ENCODE measurements at regions not wholly inside any gene's neighbourhood (a gene's known extent, or its start where the extent isn't known, plus 50 kb on each side); places are given as distances from the start of the nearest gene placed in this dataset.
"Not testable (repeated sequence)": the region's sequence is repeated elsewhere in the genome, so short reads cannot be mapped to it uniquely, and the experiment has no call there.

GRCh38 chr10:53361281-53361680 lies 588.7 kb upstream of the MBL2 start:
- TF ChIP-seq EP300 (IDR thresholded peaks at IDR 0.05), result no peak
- TF ChIP-seq CTCF (IDR thresholded peaks at IDR 0.05), result no peak
- Histone ChIP-seq H3K36me3 (no peaks in the 10 kb centered on the region), H3K4me3 (no peak overlapping the region), H3K27me3 (no peaks in the 10 kb centered on the region), H3K9me3 (no peaks in the 10 kb centered on the region), H3K4me1 (no peaks in the 10 kb centered on the region), H3K27ac (no peak overlapping the region)
- ATAC-seq, result no peak
- 85% methylated on average over 1 of the region's 1 CpG; no CpG with 5 or more reads in 1 of the 2 donors for WGBS, 2 donors (ENCODE audit: low coverage in 1 of 2)

- not testable (repeated sequence) for H3K4me1 ChIP-seq, H3K27ac ChIP-seq, H3K36me3 ChIP-seq, H3K9me3 ChIP-seq, ATAC-seq, H3K4me3 ChIP-seq, H3K27me3 ChIP-seq
- WGBS, 2 donors (ENCODE audit: low coverage in 1 of 2), result 74 to 100% methylated on average over 1 to 4 of the region's 4 CpGs
Measured at GRCh38 chr10:53358978-53359377, 586.4 kb upstream of the MBL2 start.

GRCh38 chr10:53358536-53358935 lies 586.0 kb upstream of the MBL2 start:
- Histone ChIP-seq H3K4me1 (no peaks in the 10 kb centered on the region), H3K36me3 (no peaks in the 10 kb centered on the region), H3K27me3 (no peaks in the 10 kb centered on the region), H3K27ac (no peak overlapping the region), H3K9me3 (no peaks in the 10 kb centered on the region), H3K4me3 (no peak overlapping the region)
- 83 to 89% methylated on average over 1 to 4 of the region's 4 CpGs for WGBS, 2 donors (ENCODE audit: low coverage in 1 of 2)
- no peak for TF ChIP-seq POLR2A (IDR thresholded peaks at IDR 0.05)
- TF ChIP-seq EP300 (IDR thresholded peaks at IDR 0.05), result no peak
- no peak for ATAC-seq

GRCh38 chr10:53357587-53357986 lies 585.0 kb upstream of the MBL2 start:
- Histone ChIP-seq H3K4me1 (no peaks in the 10 kb centered on the region), H3K27me3 (no peaks in the 10 kb centered on the region), H3K36me3 (no peaks in the 10 kb centered on the region), H3K4me3 (no peak overlapping the region), H3K27ac (no peak overlapping the region), H3K9me3 (no peaks in the 10 kb centered on the region)
- TF ChIP-seq POLR2AphosphoS5 (IDR thresholded peaks at IDR 0.05), result no peak
- no peak for TF ChIP-seq CTCF (IDR thresholded peaks at IDR 0.05)
- no peak for TF ChIP-seq POLR2A (IDR thresholded peaks at IDR 0.05)
- no peak for TF ChIP-seq EP300 (IDR thresholded peaks at IDR 0.05)
- ATAC-seq, result no peak

GRCh38 chr10:53356616-53357349 lies 584.2 kb upstream of the MBL2 start:
- TF ChIP-seq POLR2AphosphoS5 (IDR thresholded peaks at IDR 0.05) (no peak), CTCF (IDR thresholded peaks at IDR 0.05) (no peak), EP300 (IDR thresholded peaks at IDR 0.05) (no peak), POLR2A (IDR thresholded peaks at IDR 0.05) (no peak)
- H3K36me3 ChIP-seq, result no peaks in the 10 kb centered on the region
- no peaks in the 10 kb centered on the region for H3K9me3 ChIP-seq
- H3K27ac ChIP-seq, result no peak overlapping the region
- WGBS, 2 donors (ENCODE audit: low coverage in 1 of 2), result 36 to 41% methylated on average over 3 of the region's 3 CpGs
- no peaks in the 10 kb centered on the region for H3K27me3 ChIP-seq
- no peak for ATAC-seq
- no peaks in the 10 kb centered on the region for H3K4me1 ChIP-seq
- no peak overlapping the region for H3K4me3 ChIP-seq

- not testable (repeated sequence) for H3K36me3 ChIP-seq, H3K9me3 ChIP-seq, H3K4me3 ChIP-seq, H3K27me3 ChIP-seq, H3K27ac ChIP-seq, H3K4me1 ChIP-seq, ATAC-seq
- 89 to 90% methylated on average over 4 to 7 of the region's 7 CpGs for WGBS, 2 donors (ENCODE audit: low coverage in 1 of 2)
Measured at GRCh38 chr10:53342531-53342930, 569.9 kb upstream of the MBL2 start.

GRCh38 chr10:53338199-53338598 lies 565.6 kb upstream of the MBL2 start:
- peaks cover 0 to 27% (median 0%) of the 10 kb centered on the region in 3 donors for H3K9me3 ChIP-seq
- not testable (repeated sequence) for H3K27ac ChIP-seq, H3K36me3 ChIP-seq, ATAC-seq, H3K4me3 ChIP-seq, H3K27me3 ChIP-seq, H3K4me1 ChIP-seq
- WGBS, 2 donors (ENCODE audit: low coverage in 1 of 2), result 38 to 69% methylated on average over 1 to 2 of the region's 2 CpGs

GRCh38 chr10:53335803-53336422 lies 563.3 kb upstream of the MBL2 start:
- not testable (repeated sequence) for H3K36me3 ChIP-seq, H3K27me3 ChIP-seq, H3K4me3 ChIP-seq, ATAC-seq, H3K27ac ChIP-seq, H3K4me1 ChIP-seq
- WGBS, 2 donors (ENCODE audit: low coverage in 1 of 2), result 80 to 90% methylated on average over 1 to 3 of the region's 6 CpGs
- peaks cover 0 to 30% (median 0%) of the 10 kb centered on the region in 3 donors for H3K9me3 ChIP-seq

Measured in gastroesophageal sphincter (tissue), 4 donors.